Loucy (cell line): ENCODE measurements at regions not wholly inside any gene's neighbourhood (a gene's known extent, or its start where the extent isn't known, plus 50 kb on each side); places are given as distances from the start of the nearest gene placed in this dataset.

Experiments
- H2AFZ ChIP-seq: fragments of 200-600 bp; sonication (generic); 2 replicates; pipeline ENCODE4 v1.6.0; 2016; ENCODE audit warnings: antibody characterized with exemption, mild to moderate bottlenecking, low read length, moderate library complexity
- H3F3A ChIP-seq: fragments of 200-600 bp; 2 replicates; pipeline ENCODE4 v1.6.0; 2016; ENCODE audit warnings: antibody characterized with exemption, low read depth, mild to moderate bottlenecking
- H3K27me3 ChIP-seq: fragments of 200-600 bp; sonication (generic); 2 replicates; pipeline ENCODE4 v1.6.1; 2014; ENCODE audit warnings: low read length, mild to moderate bottlenecking; ENCODE audit not compliant: insufficient read depth, poor library complexity, severe bottlenecking
- H3K36me3 ChIP-seq: fragments of 200-600 bp; sonication (generic); 2 replicates; pipeline ENCODE4 v1.6.1; 2016; ENCODE audit warnings: low read length; ENCODE audit not compliant: insufficient read depth
- H3K4me1 ChIP-seq: fragments of 200-600 bp; sonication (generic); 2 replicates; pipeline ENCODE4 v1.5.1; 2014; ENCODE audit warnings: low read length, mild to moderate bottlenecking; ENCODE audit not compliant: insufficient read depth, poor library complexity, severe bottlenecking
- H3K4me2 ChIP-seq: fragments of 200-600 bp; sonication (generic); 2 replicates; pipeline ENCODE4 v1.6.0; 2014; ENCODE audit warnings: antibody characterized with exemption, low read length, low read depth, mild to moderate bottlenecking; ENCODE audit not compliant: poor library complexity, severe bottlenecking
- H3K4me3 ChIP-seq: fragments of 200-600 bp; sonication (generic); 2 replicates; pipeline ENCODE4 v1.5.1; 2014; ENCODE audit warnings: low read length, mild to moderate bottlenecking, mixed read lengths; ENCODE audit not compliant: poor library complexity, severe bottlenecking
- H3K79me2 ChIP-seq: fragments of 200-600 bp; sonication (generic); 2 replicates; pipeline ENCODE4 v1.6.1; 2014; ENCODE audit warnings: low read length; ENCODE audit not compliant: insufficient read depth
- H3K9ac ChIP-seq: fragments of 200-600 bp; sonication (generic); 2 replicates; pipeline ENCODE4 v1.6.0; 2014; ENCODE audit warnings: mild to moderate bottlenecking, low read depth, low read length, moderate library complexity; ENCODE audit not compliant: poor library complexity, severe bottlenecking
- H3K9me2 ChIP-seq: fragments of 200-600 bp; sonication (generic); replicated peaks from 2 replicates; pipeline ENCODE4 v1.6.1; 2016; ENCODE audit warnings: low read depth, low read length, mixed read lengths
- H3K9me3 ChIP-seq: fragments of 200-600 bp; sonication (generic); 2 replicates; pipeline ENCODE4 v1.6.1; 2014; ENCODE audit warnings: mild to moderate bottlenecking, antibody characterized with exemption, low read length, low read depth; ENCODE audit not compliant: insufficient read depth
- H4K20me1 ChIP-seq: fragments of 200-600 bp; sonication (generic); 2 replicates; pipeline ENCODE4 v1.6.0; 2014; ENCODE audit warnings: antibody characterized with exemption, low read length, mild to moderate bottlenecking; ENCODE audit not compliant: insufficient read depth, poor library complexity, severe bottlenecking
- EZH2phosphoT487 ChIP-seq: fragments of 200-600 bp; IDR thresholded peaks from 2 replicates; pipeline ENCODE4 v1.6.1; 2018; ENCODE audit warnings: antibody characterized with exemption, mild to moderate bottlenecking, moderate library complexity, borderline replicate concordance
- TF ChIP-seq, protein P1 (sequence below): fragments of 200-600 bp; sonication (generic); conservative IDR thresholded peaks from 2 replicates; pipeline ENCODE4 v1.5.1; 2014; ENCODE audit warnings: mild to moderate bottlenecking, antibody characterized with exemption, low read length

DNA sequence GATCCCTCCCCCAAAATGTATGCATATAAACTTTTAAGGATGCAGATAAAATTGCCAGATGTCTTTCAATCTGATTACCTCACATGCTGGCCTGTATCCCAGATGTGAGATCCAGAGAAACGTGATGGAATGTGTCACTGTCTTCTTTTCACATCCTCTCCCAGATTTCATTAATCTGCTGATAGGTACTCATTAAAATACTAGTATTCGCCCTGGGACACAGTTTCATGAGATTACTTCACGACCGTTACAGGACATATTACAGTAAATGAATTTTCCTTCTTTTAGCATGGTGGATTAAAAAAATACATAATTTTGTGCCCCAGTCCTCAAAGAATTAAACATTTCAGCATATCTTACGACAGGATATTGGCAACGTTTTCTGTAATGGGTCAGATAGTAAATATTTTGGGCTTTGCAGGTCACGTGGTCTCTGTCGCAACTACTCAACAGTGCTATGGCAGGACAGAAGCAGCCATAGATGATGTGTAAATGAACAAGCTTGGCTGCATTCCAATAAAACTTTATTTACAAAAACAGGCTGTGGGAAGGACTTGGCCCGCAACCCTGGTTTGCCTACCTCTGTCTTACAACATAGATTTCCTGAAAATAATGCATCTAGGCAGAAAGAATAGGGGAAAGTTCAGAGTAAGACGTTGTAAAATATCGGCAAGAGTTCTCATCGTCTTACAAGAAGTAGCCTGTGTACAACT, 156.0 kb upstream of the DIO3 start:
- Histone ChIP-seq H3K79me2 (no peaks in the 10 kb centered on the region), H2AFZ (no peak overlapping the region), H3K9me2 (no peaks in the 10 kb centered on the region), H3K4me1 (no peaks in the 10 kb centered on the region), H3K9ac (no peak overlapping the region), H3K27me3 (no peaks in the 10 kb centered on the region), H4K20me1 (no peaks in the 10 kb centered on the region), H3K4me2 (no peak overlapping the region), H3K4me3 (no peak overlapping the region), H3F3A (no peaks in the 10 kb centered on the region), H3K9me3 (no peaks in the 10 kb centered on the region), H3K36me3 (no peaks in the 10 kb centered on the region)
- no peak for TF ChIP-seq EZH2phosphoT487
- TF ChIP-seq, protein P1, sequence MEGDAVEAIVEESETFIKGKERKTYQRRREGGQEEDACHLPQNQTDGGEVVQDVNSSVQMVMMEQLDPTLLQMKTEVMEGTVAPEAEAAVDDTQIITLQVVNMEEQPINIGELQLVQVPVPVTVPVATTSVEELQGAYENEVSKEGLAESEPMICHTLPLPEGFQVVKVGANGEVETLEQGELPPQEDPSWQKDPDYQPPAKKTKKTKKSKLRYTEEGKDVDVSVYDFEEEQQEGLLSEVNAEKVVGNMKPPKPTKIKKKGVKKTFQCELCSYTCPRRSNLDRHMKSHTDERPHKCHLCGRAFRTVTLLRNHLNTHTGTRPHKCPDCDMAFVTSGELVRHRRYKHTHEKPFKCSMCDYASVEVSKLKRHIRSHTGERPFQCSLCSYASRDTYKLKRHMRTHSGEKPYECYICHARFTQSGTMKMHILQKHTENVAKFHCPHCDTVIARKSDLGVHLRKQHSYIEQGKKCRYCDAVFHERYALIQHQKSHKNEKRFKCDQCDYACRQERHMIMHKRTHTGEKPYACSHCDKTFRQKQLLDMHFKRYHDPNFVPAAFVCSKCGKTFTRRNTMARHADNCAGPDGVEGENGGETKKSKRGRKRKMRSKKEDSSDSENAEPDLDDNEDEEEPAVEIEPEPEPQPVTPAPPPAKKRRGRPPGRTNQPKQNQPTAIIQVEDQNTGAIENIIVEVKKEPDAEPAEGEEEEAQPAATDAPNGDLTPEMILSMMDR: no peak

GRCh38 chr14:101406921-101407320, 154.4 kb upstream of the DIO3 start:
- no peaks in the 10 kb centered on the region for H3K9me2 ChIP-seq
- H3K9ac ChIP-seq: no peak overlapping the region
- H4K20me1 ChIP-seq: no peaks in the 10 kb centered on the region
- no peak overlapping the region for H3K4me2 ChIP-seq
- H3F3A ChIP-seq: no peaks in the 10 kb centered on the region
- H3K36me3 ChIP-seq: no peaks in the 10 kb centered on the region
- no peak for TF ChIP-seq EZH2phosphoT487
- TF ChIP-seq, protein P1: no peak
- no peaks in the 10 kb centered on the region for H3K27me3 ChIP-seq
- H3K4me1 ChIP-seq: no peaks in the 10 kb centered on the region
- H3K79me2 ChIP-seq: no peaks in the 10 kb centered on the region
- H3K9me3 ChIP-seq: no peaks in the 10 kb centered on the region
- no peak overlapping the region for H3K4me3 ChIP-seq
- H2AFZ ChIP-seq: no peak overlapping the region

GRCh38 chr14:101407328-101407727, 154.0 kb upstream of the DIO3 start:
- no peaks in the 10 kb centered on the region for H3K79me2 ChIP-seq
- H3K9ac ChIP-seq: no peak overlapping the region
- H3K9me3 ChIP-seq: no peaks in the 10 kb centered on the region
- no peak for TF ChIP-seq EZH2phosphoT487
- TF ChIP-seq, protein P1: no peak
- H3K27me3 ChIP-seq: no peaks in the 10 kb centered on the region
- no peaks in the 10 kb centered on the region for H3K4me1 ChIP-seq
- H3K4me3 ChIP-seq: no peak overlapping the region
- no peaks in the 10 kb centered on the region for H3K36me3 ChIP-seq
- no peaks in the 10 kb centered on the region for H4K20me1 ChIP-seq
- H2AFZ ChIP-seq: no peak overlapping the region
- no peaks in the 10 kb centered on the region for H3F3A ChIP-seq
- H3K9me2 ChIP-seq: no peaks in the 10 kb centered on the region
- no peak overlapping the region for H3K4me2 ChIP-seq
